HG03097 (cell line): ENCODE measurements at regions not wholly inside any gene's neighbourhood (a gene's known extent, or its start where the extent isn't known, plus 50 kb on each side); places are given as distances from the start of the nearest gene placed in this dataset.
"Not testable (repeated sequence)": the region's sequence is repeated elsewhere in the genome, so short reads cannot be mapped to it uniquely, and the experiment has no call there.

Experiments
- ATAC-seq: cut with Tn5 transposase; IDR thresholded peaks from one replicate; pipeline ENCODE4 v1.9.1; 2021; ENCODE audit not compliant: unreplicated experiment, low FRiP score

GRCh38 chr19:29154163-29154562 lies 58.8 kb downstream of the UQCRFS1 start:
- no peak for ATAC-seq

GRCh38 chr19:29145756-29146155 lies 67.2 kb downstream of the UQCRFS1 start:
- ATAC-seq = no peak

GRCh38 chr19:29143183-29143582 lies 69.8 kb downstream of the UQCRFS1 start:
- ATAC-seq = no peak

GRCh38 chr19:29139227-29139626 lies 73.7 kb downstream of the UQCRFS1 start:
- no peak for ATAC-seq

DNA sequence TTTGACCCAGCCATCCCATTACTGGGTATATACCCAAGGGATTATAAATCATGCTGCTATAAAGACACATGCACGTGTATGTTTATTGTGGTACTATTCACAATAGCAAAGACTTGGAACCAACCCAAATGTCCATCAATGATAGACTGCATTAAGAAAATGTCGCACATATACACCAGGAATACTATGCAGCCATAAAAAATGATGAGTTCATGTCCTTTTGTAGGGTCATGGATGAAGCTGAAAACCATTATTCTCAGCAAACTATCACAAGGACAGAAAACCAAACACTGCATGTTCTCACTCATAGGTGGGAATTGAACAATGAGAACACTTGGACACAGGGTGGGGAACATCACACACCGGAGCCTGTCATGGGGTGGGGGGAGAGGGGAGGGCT lies 74.7 kb downstream of the UQCRFS1 start:
- ATAC-seq = not testable (repeated sequence)

GRCh38 chr19:29131456-29131855 lies 81.5 kb downstream of the UQCRFS1 start:
- ATAC-seq = no peak

DNA sequence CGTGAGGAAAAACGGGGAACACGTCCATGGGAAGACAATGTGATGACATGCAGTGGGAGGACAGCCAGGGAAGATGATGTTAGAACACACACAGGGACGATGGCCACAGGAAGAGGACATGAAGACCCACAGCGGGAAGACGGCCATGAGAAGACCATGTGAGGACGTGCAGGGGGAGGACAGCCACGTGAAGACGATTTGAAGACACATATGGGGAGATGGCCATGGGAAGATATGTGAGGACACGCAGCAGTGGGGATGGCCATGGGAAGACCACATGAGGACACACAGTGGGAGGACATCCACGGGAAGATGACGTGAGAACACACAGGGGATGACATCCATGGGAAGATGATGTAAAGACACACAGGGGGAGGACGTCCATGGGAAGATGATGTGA lies 83.8 kb downstream of the UQCRFS1 start:
- no peak for ATAC-seq

DNA sequence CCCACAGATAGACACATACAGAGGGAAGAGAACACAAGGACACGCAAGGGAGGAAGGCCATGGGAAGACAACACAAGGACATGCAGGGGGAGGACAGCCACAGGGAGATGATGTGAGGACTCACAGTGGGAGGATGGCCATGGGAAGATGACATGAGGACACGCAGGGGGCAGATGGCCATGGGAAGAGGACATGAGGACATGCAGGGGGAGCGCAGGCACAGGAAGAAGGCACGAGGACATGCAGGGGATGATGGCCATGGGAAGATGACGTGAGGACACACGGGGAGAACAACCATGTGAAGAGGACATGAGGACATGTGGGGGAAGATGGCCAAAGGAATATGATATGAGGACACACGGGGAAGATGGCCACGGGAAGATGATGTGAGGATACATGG lies 84.7 kb downstream of the UQCRFS1 start:
- no peak for ATAC-seq

DNA sequence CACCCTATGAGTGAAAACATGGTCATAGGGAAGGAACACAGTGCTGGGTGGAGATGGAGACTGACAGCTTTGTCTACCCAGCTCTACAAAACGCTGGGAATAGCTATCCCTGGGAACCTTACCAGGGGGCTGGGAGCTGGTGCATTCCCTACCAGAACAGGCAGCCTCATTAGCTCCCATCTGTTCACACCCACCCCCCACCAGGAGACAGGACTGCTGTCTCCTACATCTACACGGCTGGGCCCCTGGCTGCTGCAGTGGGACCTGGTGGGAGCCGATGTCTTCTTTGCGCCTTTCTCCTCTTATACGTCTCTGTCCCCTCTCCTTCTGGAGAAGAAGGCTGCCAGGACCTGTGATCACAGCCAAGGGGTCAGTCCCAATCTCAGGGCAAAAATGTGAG lies 90.8 kb downstream of the UQCRFS1 start:
- ATAC-seq = no peak

DNA sequence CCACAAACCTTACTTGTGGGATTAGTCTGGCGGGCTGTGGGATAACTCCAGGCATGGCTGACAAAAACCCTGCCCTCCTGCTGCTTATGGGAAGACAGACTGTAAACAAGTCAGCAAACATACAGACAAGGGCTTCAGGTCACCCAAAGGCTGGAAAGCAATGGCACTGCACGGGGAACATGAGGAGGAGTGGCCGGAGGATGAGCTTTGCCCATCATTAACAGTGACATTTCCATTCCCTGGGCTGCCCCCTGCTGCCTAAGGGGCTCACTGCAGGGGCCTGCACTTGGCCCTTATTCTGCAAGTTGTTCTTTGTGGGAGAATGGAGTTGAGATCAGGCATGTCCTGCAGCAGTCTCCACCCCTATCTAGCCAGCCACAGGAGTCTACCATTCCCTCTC lies 91.3 kb downstream of the UQCRFS1 start:
- ATAC-seq = no peak

GRCh38 chr19:29120466-29120865 lies 92.5 kb downstream of the UQCRFS1 start:
- no peak for ATAC-seq

GRCh38 chr19:29119590-29119989 lies 93.4 kb downstream of the UQCRFS1 start:
- ATAC-seq = no peak

- no peak for ATAC-seq
Measured at GRCh38 chr19:29118389-29118788, 94.6 kb downstream of the UQCRFS1 start.

- no peak for ATAC-seq
Measured at GRCh38 chr19:29117926-29118325, 95.0 kb downstream of the UQCRFS1 start.

DNA sequence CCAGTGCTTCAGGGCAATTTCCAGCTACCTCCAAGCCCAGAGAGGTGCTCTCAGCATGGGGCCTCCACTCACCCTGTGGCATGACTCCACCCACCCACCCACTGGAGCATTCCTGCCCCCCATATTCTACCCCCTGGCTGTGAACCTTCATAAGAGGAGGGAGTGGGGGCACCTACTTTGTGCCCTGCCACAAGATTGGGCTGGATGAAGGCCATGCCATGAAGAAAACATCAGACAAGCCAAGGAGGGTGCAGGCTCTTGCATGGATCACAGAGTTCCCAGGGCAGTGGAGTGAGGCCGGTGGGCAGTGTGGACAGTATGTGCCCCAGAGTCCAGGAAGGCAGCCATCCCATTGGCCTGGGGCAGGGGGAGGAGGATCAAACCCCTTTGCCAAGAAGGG lies 97.8 kb downstream of the UQCRFS1 start:
- ATAC-seq = no peak

- ATAC-seq = no peak
Measured at GRCh38 chr19:29113838-29114237, 99.1 kb downstream of the UQCRFS1 start.

- no peak for ATAC-seq
Measured at GRCh38 chr19:29111576-29111975, 101.4 kb downstream of the UQCRFS1 start.

GRCh38 chr19:29107831-29108230 lies 105.1 kb downstream of the UQCRFS1 start:
- no peak for ATAC-seq

GRCh38 chr19:29106346-29106885 lies 106.5 kb downstream of the UQCRFS1 start:
- no peak for ATAC-seq

GRCh38 chr19:29105629-29106292 lies 107.2 kb downstream of the UQCRFS1 start:
- no peak for ATAC-seq

GRCh38 chr19:29104605-29105241 lies 108.2 kb downstream of the UQCRFS1 start:
- no peak for ATAC-seq

- no peak for ATAC-seq
Measured at GRCh38 chr19:29098863-29099481, 114.0 kb downstream of the UQCRFS1 start.
